Omental fat pad (tissue), 3 donors: ENCODE measurements at regions not wholly inside any gene's neighbourhood (a gene's known extent, or its start where the extent isn't known, plus 50 kb on each side); places are given as distances from the start of the nearest gene placed in this dataset.
"Not testable (repeated sequence)": the region's sequence is repeated elsewhere in the genome, so short reads cannot be mapped to it uniquely, and the experiment has no call there.

ENCODE experiments used
- ATAC-seq: fragments of 150-250 bp; one replicate; pipeline ENCODE4 v1.9.1; 2016; ENCODE audit warnings: mild to moderate bottlenecking, moderate library complexity; ENCODE audit not compliant: low FRiP score
- DNase-seq: peaks from one replicate; pipeline ENCODE4 v3.0.0-alpha.2; 2019; ENCODE audit warnings: low spot score
- CTCF ChIP-seq, 3 donors: fragments of 450-650 bp; IDR thresholded peaks; one replicate each; pipeline ENCODE4 v1.5.1; 2016 to 2017; ENCODE audit warnings: antibody characterized with exemption in 3 of 3, mild to moderate bottlenecking in 3 of 3, moderate library complexity in 2 of 3

GRCh38 chr10:70987396-70988130 is 99.2 kb upstream of the PCBD1 start:
- DNase-seq (no peak), ATAC-seq (no peak)
- TF ChIP-seq CTCF (IDR thresholded peaks at IDR 0.05): no peak

- ATAC-seq, DNase-seq: not testable (repeated sequence)
Measured at GRCh38 chr10:70990156-70990555, 101.8 kb upstream of the PCBD1 start.

- ATAC-seq: no peak
- no peak for TF ChIP-seq CTCF (IDR thresholded peaks at IDR 0.05)
Measured at GRCh38 chr10:70990681-70991080, 102.3 kb upstream of the PCBD1 start.

GRCh38 chr10:70991140-70992124 is 103.1 kb upstream of the PCBD1 start:
- no peak for ATAC-seq
- no peak for DNase-seq
- no peak for TF ChIP-seq CTCF (IDR thresholded peaks at IDR 0.05)

More at GRCh38 chr10:70990681-70991080, 102.3 kb upstream of the PCBD1 start:
- no peak for DNase-seq

GRCh38 chr10:70992436-70992835 is 104.1 kb upstream of the PCBD1 start:
- DNase-seq (no peak), ATAC-seq (no peak)
- TF ChIP-seq CTCF (IDR thresholded peaks at IDR 0.05): no peak

DNA sequence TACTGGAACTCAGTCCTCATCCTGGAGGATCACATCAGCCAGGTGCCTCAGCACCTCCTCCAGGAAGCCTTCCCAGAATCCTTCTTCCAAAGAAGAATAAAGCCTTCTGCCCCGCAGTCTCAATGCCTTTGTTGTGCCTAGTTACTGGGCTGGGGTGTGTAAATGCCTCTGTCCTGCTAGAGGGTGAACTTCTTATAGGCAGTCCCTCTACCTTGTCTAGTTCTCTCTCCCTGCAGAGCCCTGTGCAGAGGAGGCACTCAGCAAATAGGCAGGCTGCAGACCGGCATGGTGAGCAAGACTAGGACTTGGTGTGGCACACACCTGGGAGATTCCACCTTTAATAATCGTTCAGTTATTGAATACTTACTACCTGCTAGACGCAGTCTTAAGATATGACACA is 104.7 kb upstream of the PCBD1 start:
- ATAC-seq (no peak), DNase-seq (no peak)
- no peak for TF ChIP-seq CTCF (IDR thresholded peaks at IDR 0.05)

DNA sequence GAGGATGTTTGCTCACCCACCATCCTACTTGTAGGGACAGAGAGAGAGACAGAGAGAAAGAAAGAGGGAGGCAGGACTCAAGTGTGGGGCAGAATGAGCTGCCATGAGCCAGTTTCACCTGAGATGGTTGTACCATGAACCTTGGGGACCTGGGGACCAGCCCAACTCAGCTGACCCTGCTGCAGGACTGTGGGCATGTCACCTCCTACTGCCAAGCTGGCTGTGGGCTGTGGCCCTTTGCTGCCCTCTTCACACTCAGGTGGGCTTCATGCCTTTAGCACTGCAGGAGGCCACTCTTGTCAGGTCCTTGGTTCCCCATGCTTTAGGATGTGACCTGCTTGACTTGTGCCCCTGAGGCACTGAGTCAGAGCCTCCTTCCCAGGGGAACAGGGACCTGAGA is 108.2 kb upstream of the PCBD1 start:
- no peak for TF ChIP-seq CTCF (IDR thresholded peaks at IDR 0.05)
- ATAC-seq (no peak), DNase-seq (no peak)
